Neural cell (in vitro differentiated cells): ENCODE measurements at regions not wholly inside any gene's neighbourhood (a gene's known extent, or its start where the extent isn't known, plus 50 kb on each side); places are given as distances from the start of the nearest gene placed in this dataset.
A peak's percentile ranks its signal among the peaks of the same experiment; 100 is the strongest.

Experiments used
- H2AFZ ChIP-seq: fragments of 200-600, 300-800 bp; sonication (generic), shearing (Covaris generic); 2 replicates; pipeline ENCODE4 v1.6.0; 2014; ENCODE audit warnings: low read depth, mild to moderate bottlenecking, antibody characterized with exemption, low read length, moderate library complexity
- H3F3A ChIP-seq: fragments of 200-600 bp; shearing (Covaris generic); 2 replicates; pipeline ENCODE4 v1.6.1; 2016; ENCODE audit warnings: mild to moderate bottlenecking, moderate library complexity, mixed read lengths, antibody characterized with exemption, low read length; ENCODE audit not compliant: insufficient read depth, poor library complexity, severe bottlenecking
- H3K27ac ChIP-seq: fragments of 200-600, 300-800 bp; sonication (generic), shearing (Covaris generic); 2 replicates; pipeline ENCODE4 v1.5.1; 2014; ENCODE audit warnings: mild to moderate bottlenecking, low read length, moderate library complexity
- H3K27me3 ChIP-seq: fragments of 300-800, 200-600 bp; sonication (generic), shearing (Covaris generic); 2 replicates; pipeline ENCODE4 v1.6.0; 2014; ENCODE audit warnings: mild to moderate bottlenecking, low read depth, low read length, moderate library complexity; ENCODE audit not compliant: insufficient read depth
- H3K36me3 ChIP-seq: fragments of 300-800, 200-600 bp; sonication (generic), shearing (Covaris generic); 2 replicates; pipeline ENCODE4 v1.5.1; 2014; ENCODE audit warnings: mild to moderate bottlenecking, antibody characterized with exemption, low read length, moderate library complexity; ENCODE audit not compliant: insufficient read depth
- H3K4me2 ChIP-seq: fragments of 300-800, 200-600 bp; sonication (generic), shearing (Covaris generic); 2 replicates; pipeline ENCODE4 v1.6.0; 2014; ENCODE audit warnings: mild to moderate bottlenecking, low read length
- H3K4me3 ChIP-seq: fragments of 300-800, 200-600 bp; sonication (generic), shearing (Covaris generic); 2 replicates; pipeline ENCODE4 v1.5.1; 2014; ENCODE audit warnings: mild to moderate bottlenecking, low read length, moderate library complexity
- H3K79me2 ChIP-seq: fragments of 200-600 bp; shearing (Covaris generic); replicated peaks from 2 replicates; pipeline ENCODE4 v1.6.0; 2014; ENCODE audit warnings: mild to moderate bottlenecking, low read length, moderate library complexity; ENCODE audit not compliant: insufficient read depth
- H3K9ac ChIP-seq: fragments of 300-800, 200-600 bp; sonication (generic), shearing (Covaris generic); 2 replicates; pipeline ENCODE4 v1.6.1; 2016; ENCODE audit warnings: mild to moderate bottlenecking, low read length, mixed read lengths
- H3K9me2 ChIP-seq: fragments of 200-600 bp; shearing (Covaris generic); 2 replicates; pipeline ENCODE4 v1.6.1; 2016; ENCODE audit warnings: mild to moderate bottlenecking, low read length, mixed read lengths; ENCODE audit not compliant: insufficient read depth
- H3K9me3 ChIP-seq: fragments of 200-600, 300-800 bp; sonication (generic), shearing (Covaris generic); 2 replicates; pipeline ENCODE4 v1.6.1; 2016; ENCODE audit warnings: mild to moderate bottlenecking, mixed run types, low read length, moderate library complexity, mixed read lengths
- H4K20me1 ChIP-seq: fragments of 200-600 bp; shearing (Covaris generic); 2 replicates; pipeline ENCODE4 v1.6.1; 2016; ENCODE audit warnings: mild to moderate bottlenecking, mixed run types; ENCODE audit not compliant: insufficient read depth
- CTCF ChIP-seq: fragments of 450-650 bp; IDR thresholded peaks from 2 replicates; pipeline ENCODE4 v1.5.1; 2014; ENCODE audit warnings: antibody characterized with exemption, mild to moderate bottlenecking, moderate library complexity; ENCODE audit not compliant: poor library complexity, severe bottlenecking
- EP300 ChIP-seq: fragments of 450-650 bp; conservative IDR thresholded peaks from 2 replicates; pipeline ENCODE4 v1.6.1; 2014; ENCODE audit warnings: antibody characterized with exemption, mild to moderate bottlenecking, moderate library complexity; ENCODE audit not compliant: poor library complexity, severe bottlenecking
- EZH2 ChIP-seq: fragments of 200-600, 300-800 bp; shearing (Covaris generic), sonication (generic); IDR thresholded peaks from 2 replicates; pipeline ENCODE4 v1.6.1; 2014; ENCODE audit warnings: antibody characterized with exemption, low read length, borderline replicate concordance, mild to moderate bottlenecking; ENCODE audit not compliant: insufficient read depth, poor library complexity, severe bottlenecking
- MXI1 ChIP-seq: fragments of 450-650 bp; conservative IDR thresholded peaks from 2 replicates; pipeline ENCODE4 v1.6.1; 2014; ENCODE audit warnings: antibody characterized with exemption, mild to moderate bottlenecking; ENCODE audit not compliant: poor library complexity, severe bottlenecking
- POLR2AphosphoS5 ChIP-seq: IDR thresholded peaks from 2 replicates; pipeline ENCODE4 v1.6.1; 2012
- RAD21 ChIP-seq: fragments of 450-650 bp; conservative IDR thresholded peaks from 2 replicates; pipeline ENCODE4 v1.6.1; 2014; ENCODE audit warnings: antibody characterized with exemption, mild to moderate bottlenecking, moderate library complexity
- SMC3 ChIP-seq: fragments of 450-650 bp; conservative IDR thresholded peaks from 2 replicates; pipeline ENCODE4 v1.6.1; 2014; ENCODE audit warnings: antibody characterized with exemption, mild to moderate bottlenecking, moderate library complexity; ENCODE audit not compliant: poor library complexity
- TAF1 ChIP-seq: IDR thresholded peaks from 2 replicates; pipeline ENCODE4 v1.6.1; 2012; ENCODE audit warnings: low read depth
- TF ChIP-seq, protein P1 (sequence below): IDR thresholded peaks from 2 replicates; pipeline ENCODE4 v1.6.1; 2012; ENCODE audit warnings: borderline replicate concordance

DNA sequence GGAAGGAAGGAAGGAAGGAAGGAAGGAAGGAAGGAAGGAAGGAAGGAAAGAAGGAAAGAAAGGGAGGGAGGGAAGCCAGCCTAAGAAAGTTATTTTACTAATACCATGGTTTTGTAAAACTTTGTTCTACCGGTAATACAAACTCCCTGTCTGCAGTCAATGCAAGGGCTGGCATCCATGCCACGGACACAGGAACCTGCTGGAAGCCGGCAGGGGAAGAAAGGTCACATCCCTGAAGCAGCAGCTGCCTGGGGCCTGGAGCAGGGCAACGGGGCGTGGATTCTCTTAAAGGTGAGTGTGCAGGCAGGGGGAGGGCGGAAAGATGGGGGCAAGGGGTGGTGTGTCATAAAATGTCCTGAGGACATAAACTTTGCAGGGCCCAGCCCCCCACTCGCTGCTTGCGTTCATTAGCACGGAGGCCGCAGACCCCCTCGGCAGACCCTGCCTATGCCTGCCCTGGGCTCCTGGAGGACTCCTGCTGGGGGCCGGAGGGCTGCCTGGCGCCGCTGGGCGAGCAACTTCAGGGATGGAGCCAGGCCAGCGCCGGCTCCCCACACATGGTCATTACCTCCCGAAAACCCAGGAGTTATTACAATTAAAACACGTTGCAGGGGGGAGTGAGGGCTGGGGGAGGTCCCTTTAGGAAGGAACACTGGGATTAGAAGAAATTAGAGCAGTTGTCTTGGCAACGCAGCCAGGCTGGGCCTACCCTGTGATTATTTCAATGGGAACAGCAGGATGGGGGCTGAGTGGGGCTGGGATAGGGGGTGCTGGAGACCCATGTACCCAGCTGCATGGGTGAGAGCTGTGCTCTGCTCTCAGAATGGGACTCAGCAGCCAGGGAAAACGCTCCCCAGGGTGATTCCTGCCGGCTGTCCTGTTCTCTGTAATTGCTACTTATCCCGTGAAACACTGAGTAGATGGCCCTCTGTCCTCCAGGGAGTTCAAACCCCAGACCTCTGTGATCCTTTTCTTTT is 257.9 kb downstream of the SOX9 start:
- Histone ChIP-seq H3K79me2 (no peaks in the 10 kb centered on the region), H3K4me2 (no peak overlapping the region), H3K36me3 (no peaks in the 10 kb centered on the region), H3K9ac (peak overlapping the region; percentile 10), H3K9me3 (no peaks in the 10 kb centered on the region), H4K20me1 (no peaks in the 10 kb centered on the region), H2AFZ (no peak overlapping the region), H3K4me3 (no peak overlapping the region), H3K9me2 (no peaks in the 10 kb centered on the region), H3K27ac (peak overlapping the region; percentile 16), H3F3A (no peaks in the 10 kb centered on the region), H3K27me3 (no peaks in the 10 kb centered on the region)
- TF ChIP-seq EZH2 = no peak
- TF ChIP-seq POLR2AphosphoS5 = no peak
- no peak for TF ChIP-seq EP300
- TF ChIP-seq, protein P1, sequence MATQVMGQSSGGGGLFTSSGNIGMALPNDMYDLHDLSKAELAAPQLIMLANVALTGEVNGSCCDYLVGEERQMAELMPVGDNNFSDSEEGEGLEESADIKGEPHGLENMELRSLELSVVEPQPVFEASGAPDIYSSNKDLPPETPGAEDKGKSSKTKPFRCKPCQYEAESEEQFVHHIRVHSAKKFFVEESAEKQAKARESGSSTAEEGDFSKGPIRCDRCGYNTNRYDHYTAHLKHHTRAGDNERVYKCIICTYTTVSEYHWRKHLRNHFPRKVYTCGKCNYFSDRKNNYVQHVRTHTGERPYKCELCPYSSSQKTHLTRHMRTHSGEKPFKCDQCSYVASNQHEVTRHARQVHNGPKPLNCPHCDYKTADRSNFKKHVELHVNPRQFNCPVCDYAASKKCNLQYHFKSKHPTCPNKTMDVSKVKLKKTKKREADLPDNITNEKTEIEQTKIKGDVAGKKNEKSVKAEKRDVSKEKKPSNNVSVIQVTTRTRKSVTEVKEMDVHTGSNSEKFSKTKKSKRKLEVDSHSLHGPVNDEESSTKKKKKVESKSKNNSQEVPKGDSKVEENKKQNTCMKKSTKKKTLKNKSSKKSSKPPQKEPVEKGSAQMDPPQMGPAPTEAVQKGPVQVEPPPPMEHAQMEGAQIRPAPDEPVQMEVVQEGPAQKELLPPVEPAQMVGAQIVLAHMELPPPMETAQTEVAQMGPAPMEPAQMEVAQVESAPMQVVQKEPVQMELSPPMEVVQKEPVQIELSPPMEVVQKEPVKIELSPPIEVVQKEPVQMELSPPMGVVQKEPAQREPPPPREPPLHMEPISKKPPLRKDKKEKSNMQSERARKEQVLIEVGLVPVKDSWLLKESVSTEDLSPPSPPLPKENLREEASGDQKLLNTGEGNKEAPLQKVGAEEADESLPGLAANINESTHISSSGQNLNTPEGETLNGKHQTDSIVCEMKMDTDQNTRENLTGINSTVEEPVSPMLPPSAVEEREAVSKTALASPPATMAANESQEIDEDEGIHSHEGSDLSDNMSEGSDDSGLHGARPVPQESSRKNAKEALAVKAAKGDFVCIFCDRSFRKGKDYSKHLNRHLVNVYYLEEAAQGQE = no peak
- TF ChIP-seq SMC3 = no peak
- TF ChIP-seq RAD21 = no peak
- no peak for TF ChIP-seq CTCF
- TF ChIP-seq TAF1 = no peak
- TF ChIP-seq MXI1 = no peak

GRCh38 chr17:72379516-72379915 is 258.7 kb downstream of the SOX9 start:
- Histone ChIP-seq H4K20me1 (no peaks in the 10 kb centered on the region), H3K27me3 (no peaks in the 10 kb centered on the region), H3K9ac (no peak overlapping the region), H3F3A (no peaks in the 10 kb centered on the region), H3K4me3 (no peak overlapping the region), H2AFZ (peak overlapping the region; percentile 14), H3K27ac (peak overlapping the region; percentile 16), H3K36me3 (no peaks in the 10 kb centered on the region), H3K9me3 (no peaks in the 10 kb centered on the region), H3K4me2 (no peak overlapping the region), H3K9me2 (no peaks in the 10 kb centered on the region), H3K79me2 (no peaks in the 10 kb centered on the region)
- TF ChIP-seq SMC3 (no peak), TAF1 (no peak)
